Kidney epithelial cell (primary cell): ENCODE measurements at regions not wholly inside any gene's neighbourhood (a gene's known extent, or its start where the extent isn't known, plus 50 kb on each side); places are given as distances from the start of the nearest gene placed in this dataset.

Source experiments
- DNase-seq: peaks from one replicate; pipeline ENCODE4 v3.0.0-alpha.2; 2010; ENCODE audit warnings: low read depth
- H3K27me3 ChIP-seq: 2 replicates; pipeline ENCODE4 v1.6.0; 2011; ENCODE audit warnings: low read length; ENCODE audit not compliant: control insufficient read depth, insufficient read depth
- H3K36me3 ChIP-seq: 2 replicates; pipeline ENCODE4 v1.5.1; 2011; ENCODE audit warnings: low read length; ENCODE audit not compliant: control insufficient read depth, insufficient read depth
- H3K4me3 ChIP-seq: 2 replicates; pipeline ENCODE4 v1.5.1; 2011; ENCODE audit warnings: low read depth, mild to moderate bottlenecking, control low read depth, low read length
- CTCF ChIP-seq: IDR thresholded peaks from 2 replicates; pipeline ENCODE4 v1.5.1; 2011; ENCODE audit warnings: mild to moderate bottlenecking, moderate library complexity, low read length, control low read depth, inconsistent platforms; ENCODE audit not compliant: insufficient read depth, poor library complexity, severe bottlenecking

DNA sequence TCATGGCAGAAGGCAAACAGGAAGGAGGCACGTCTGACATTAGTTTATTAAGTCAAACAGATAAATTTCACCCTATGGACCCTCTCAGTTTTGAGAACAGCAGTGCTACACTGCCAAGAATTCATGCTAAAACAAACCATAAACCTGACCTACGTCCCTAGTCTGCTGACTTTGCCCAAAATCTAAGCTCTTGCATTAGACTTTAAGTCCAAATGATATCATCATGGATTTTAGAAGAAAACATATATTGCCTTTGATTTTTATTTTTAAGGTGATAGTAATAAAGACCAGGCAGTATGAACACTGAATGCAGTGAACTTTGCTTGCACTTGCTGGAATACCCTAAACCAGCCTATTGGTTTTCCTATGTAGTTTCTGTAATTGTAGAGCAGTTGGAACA, 79.6 kb upstream of the GADL1 start:
- no peak for DNase-seq
- Histone ChIP-seq H3K4me3 (no peak overlapping the region), H3K27me3 (no peaks in the 10 kb centered on the region), H3K36me3 (no peaks in the 10 kb centered on the region)
- TF ChIP-seq CTCF: no peak

- no peak overlapping the region for H3K4me3 ChIP-seq
- DNase-seq: no peak
- no peaks in the 10 kb centered on the region for H3K36me3 ChIP-seq
- TF ChIP-seq CTCF: no peak
- H3K27me3 ChIP-seq: no peaks in the 10 kb centered on the region
These were observed 83.1 kb upstream of the GADL1 start for GRCh38 chr3:30977592-30977991.

- no peak for TF ChIP-seq CTCF
- H3K36me3 ChIP-seq: no peaks in the 10 kb centered on the region
- H3K27me3 ChIP-seq: no peaks in the 10 kb centered on the region
- H3K4me3 ChIP-seq: no peak overlapping the region
- no peak for DNase-seq
These were observed 86.5 kb upstream of the GADL1 start for GRCh38 chr3:30980993-30981392.

- no peak for TF ChIP-seq CTCF
- no peak for DNase-seq
- no peaks in the 10 kb centered on the region for H3K27me3 ChIP-seq
- H3K36me3 ChIP-seq: no peaks in the 10 kb centered on the region
- H3K4me3 ChIP-seq: no peak overlapping the region
These were observed 88.1 kb upstream of the GADL1 start for GRCh38 chr3:30982416-30983075.

GRCh38 chr3:30984855-30985749, 90.6 kb upstream of the GADL1 start:
- no peak for TF ChIP-seq CTCF
- no peak for DNase-seq
- no peaks in the 10 kb centered on the region for H3K27me3 ChIP-seq
- no peaks in the 10 kb centered on the region for H3K36me3 ChIP-seq
- no peak overlapping the region for H3K4me3 ChIP-seq
